Muscle of leg (tissue), 3 donors: ENCODE measurements at regions not wholly inside any gene's neighbourhood (a gene's known extent, or its start where the extent isn't known, plus 50 kb on each side); places are given as distances from the start of the nearest gene placed in this dataset.

Source experiments
- DNase-seq: peaks from one replicate; pipeline ENCODE4 v3.0.0; 2013
- H3K27ac ChIP-seq: one replicate; pipeline ENCODE4 v1.5.1; 2013; ENCODE audit warnings: mild to moderate bottlenecking, low read length, control low read depth
- H3K27me3 ChIP-seq: one replicate; pipeline ENCODE4 v1.6.1; 2013; ENCODE audit warnings: low read length; ENCODE audit not compliant: control insufficient read depth, insufficient read depth
- H3K36me3 ChIP-seq: one replicate; pipeline ENCODE4 v1.6.1; 2013; ENCODE audit warnings: low read length; ENCODE audit not compliant: control insufficient read depth, insufficient read depth
- H3K4me1 ChIP-seq: one replicate; pipeline ENCODE4 v1.6.1; 2013; ENCODE audit warnings: low read length; ENCODE audit not compliant: control insufficient read depth, insufficient read depth
- H3K4me3 ChIP-seq: one replicate; pipeline ENCODE4 v1.5.1; 2013; ENCODE audit warnings: low read length, control low read depth
- H3K9me3 ChIP-seq: replicated peaks from 2 replicates; pipeline ENCODE4 v1.6.1; 2013; ENCODE audit warnings: low read depth, low read length; ENCODE audit not compliant: control insufficient read depth
- WGBS: methylation state at CpG from one replicate; pipeline ENCODE4 v1.1.5; 2013; ENCODE audit warnings: missing lambda C conversion rate; ENCODE audit not compliant: insufficient coverage; 5-methylcytosine and 5-hydroxymethylcytosine counted together

GRCh38 chr2:64859312-64860212 is 129.6 kb upstream of the SLC1A4 start:
- peaks cover 49% of the 10 kb centered on the region for H3K4me1 ChIP-seq
- DNase-seq = peak; percentile 86
- 2% methylated on average over 38 of the region's 62 CpGs for WGBS

GRCh38 chr2:64860276-64860885 is 128.8 kb upstream of the SLC1A4 start:
- Histone ChIP-seq H3K27ac (peak overlapping the region; percentile 91), H3K9me3 (no peaks in the 10 kb centered on the region), H3K36me3 (no peaks in the 10 kb centered on the region), H3K4me1 (peaks cover 56% of the 10 kb centered on the region), H3K27me3 (no peaks in the 10 kb centered on the region), H3K4me3 (peak overlapping the region; percentile 18)
- WGBS = 68% methylated on average over 5 of the region's 12 CpGs
- no peak for DNase-seq

More at GRCh38 chr2:64859312-64860212, 129.6 kb upstream of the SLC1A4 start:
- peak overlapping the region; percentile 91 for H3K27ac ChIP-seq
- no peaks in the 10 kb centered on the region for H3K27me3 ChIP-seq
- no peaks in the 10 kb centered on the region for H3K36me3 ChIP-seq
- H3K9me3 ChIP-seq = no peaks in the 10 kb centered on the region
- H3K4me3 ChIP-seq = peak overlapping the region; percentile 18

GRCh38 chr2:64860936-64861335 is 128.3 kb upstream of the SLC1A4 start:
- no peaks in the 10 kb centered on the region for H3K9me3 ChIP-seq
- no peak overlapping the region for H3K4me3 ChIP-seq
- H3K4me1 ChIP-seq = peaks cover 58% of the 10 kb centered on the region
- no peaks in the 10 kb centered on the region for H3K36me3 ChIP-seq
- H3K27me3 ChIP-seq = no peaks in the 10 kb centered on the region
- 94% methylated on average over 1 of the region's 1 CpG for WGBS
- DNase-seq = no peak
- H3K27ac ChIP-seq = peak overlapping the region; percentile 91

GRCh38 chr2:64861452-64862397 is 127.5 kb upstream of the SLC1A4 start:
- Histone ChIP-seq H3K36me3 (no peaks in the 10 kb centered on the region), H3K9me3 (no peaks in the 10 kb centered on the region), H3K27ac (peak overlapping the region; percentile 35), H3K4me1 (peaks cover 62% of the 10 kb centered on the region), H3K4me3 (no peak overlapping the region), H3K27me3 (peaks cover 2% of the 10 kb centered on the region)
- 72% methylated on average over 6 of the region's 7 CpGs for WGBS
- DNase-seq = no peak

- no peaks in the 10 kb centered on the region for H3K9me3 ChIP-seq
- DNase-seq = no peak
- H3K27me3 ChIP-seq = peaks cover 2% of the 10 kb centered on the region
- no peak overlapping the region for H3K27ac ChIP-seq
- no peak overlapping the region for H3K4me3 ChIP-seq
- peaks cover 57% of the 10 kb centered on the region for H3K4me1 ChIP-seq
- no peaks in the 10 kb centered on the region for H3K36me3 ChIP-seq
- WGBS = no CpG with 5 or more reads among the region's 1 CpG
Measured at GRCh38 chr2:64862623-64863022, 126.6 kb upstream of the SLC1A4 start.

- DNase-seq = no peak
- Histone ChIP-seq H3K27ac (no peak overlapping the region), H3K9me3 (no peaks in the 10 kb centered on the region), H3K4me3 (no peak overlapping the region), H3K36me3 (no peaks in the 10 kb centered on the region), H3K4me1 (peaks cover 50% of the 10 kb centered on the region), H3K27me3 (peaks cover 2% of the 10 kb centered on the region)
- 88% methylated on average over 2 of the region's 4 CpGs for WGBS
Measured at GRCh38 chr2:64863097-64863820, 125.9 kb upstream of the SLC1A4 start.

GRCh38 chr2:64865073-64865830 is 123.9 kb upstream of the SLC1A4 start:
- peak overlapping the region; percentile 82 for H3K27ac ChIP-seq
- peaks cover 33% of the 10 kb centered on the region for H3K4me1 ChIP-seq
- WGBS = under 1% methylated on average over 40 of the region's 67 CpGs
- peak overlapping the region; percentile 66 for H3K4me3 ChIP-seq
- no peaks in the 10 kb centered on the region for H3K9me3 ChIP-seq
- H3K36me3 ChIP-seq = no peaks in the 10 kb centered on the region
- peak; percentile 75 for DNase-seq
- peaks cover 2% of the 10 kb centered on the region for H3K27me3 ChIP-seq

GRCh38 chr2:64865831-64866345 is 123.3 kb upstream of the SLC1A4 start:
- H3K9me3 ChIP-seq = no peaks in the 10 kb centered on the region
- 92% methylated on average over 4 of the region's 10 CpGs for WGBS
- H3K36me3 ChIP-seq = no peaks in the 10 kb centered on the region
- DNase-seq = no peak
- H3K27me3 ChIP-seq = peaks cover 2% of the 10 kb centered on the region
- H3K4me3 ChIP-seq = no peak overlapping the region
- H3K27ac ChIP-seq = no peak overlapping the region
- peaks cover 27% of the 10 kb centered on the region for H3K4me1 ChIP-seq

GRCh38 chr2:64866797-64867196 is 122.4 kb upstream of the SLC1A4 start:
- no peak overlapping the region for H3K4me3 ChIP-seq
- H3K27ac ChIP-seq = no peak overlapping the region
- 55% methylated on average over 1 of the region's 8 CpGs for WGBS
- H3K27me3 ChIP-seq = peaks cover 2% of the 10 kb centered on the region
- H3K4me1 ChIP-seq = peaks cover 19% of the 10 kb centered on the region
- no peaks in the 10 kb centered on the region for H3K9me3 ChIP-seq
- H3K36me3 ChIP-seq = no peaks in the 10 kb centered on the region
- DNase-seq = no peak
